Activated CD8-positive, alpha-beta memory T cell treated with anti-CD3 and anti-CD28 coated beads, Interleukin-2, amount 10 ng/mL, durations not matched to agents 7 days and 5 days (primary cell): ENCODE measurements at regions not wholly inside any gene's neighbourhood (a gene's known extent, or its start where the extent isn't known, plus 50 kb on each side); places are given as distances from the start of the nearest gene placed in this dataset.

ENCODE experiments used
- ATAC-seq: fragments of 150-1000 bp; cut with Tn5 transposase; one replicate; pipeline ENCODE4 v1.10.0; 2021; ENCODE audit warnings: moderate library complexity
- CTCF ChIA-PET: fragments of 350-600 bp; sonication (Branson Sonifier 250); formaldehyde crosslinking; loops from one replicate; lab custom pipeline; 2021; ENCODE audit warnings: antibody characterized with exemption; lab: Charles Lee
- DNase-seq: peaks from one replicate; pipeline ENCODE4 v3.0.0-alpha.2; 2020
- H3K27ac Mint-ChIP-seq: one replicate; pipeline ENCODE4 v1.8.0; 2021; ENCODE audit warnings: mild to moderate bottlenecking, mixed read lengths
- H3K27me3 Mint-ChIP-seq: one replicate; pipeline ENCODE4 v1.8.0; 2021; ENCODE audit warnings: mixed read lengths
- H3K36me3 Mint-ChIP-seq: one replicate; pipeline ENCODE4 v1.8.0; 2021; ENCODE audit warnings: mild to moderate bottlenecking, mixed read lengths
- H3K4me1 Mint-ChIP-seq: one replicate; pipeline ENCODE4 v1.8.0; 2021; ENCODE audit warnings: mixed read lengths
- H3K4me3 Mint-ChIP-seq: one replicate; pipeline ENCODE4 v1.8.0; 2021; ENCODE audit warnings: mild to moderate bottlenecking, moderate library complexity, mixed read lengths
- H3K9me3 Mint-ChIP-seq: one replicate; pipeline ENCODE4 v1.8.0; 2022; ENCODE audit warnings: low read depth, mixed read lengths

- no peaks in the 10 kb centered on the region for H3K27me3 Mint-ChIP-seq
- CTCF ChIA-PET = no interaction called here
- H3K4me1 Mint-ChIP-seq = no peaks in the 10 kb centered on the region
- H3K4me3 Mint-ChIP-seq = no peak overlapping the region
- no peaks in the 10 kb centered on the region for H3K36me3 Mint-ChIP-seq
- ATAC-seq = no peak
- DNase-seq = no peak
- H3K9me3 Mint-ChIP-seq = peaks cover 2% of the 10 kb centered on the region
- H3K27ac Mint-ChIP-seq = no peak overlapping the region
Observed at GRCh38 chr5:6218517-6218916, 159.8 kb downstream of the MED10 start.

- CTCF ChIA-PET = no interaction called here
- no peak overlapping the region for H3K27ac Mint-ChIP-seq
Observed at GRCh38 chr5:6218116-6218515, 160.2 kb downstream of the MED10 start.

GRCh38 chr5:6216471-6217075 is 161.8 kb downstream of the MED10 start:
- H3K36me3 Mint-ChIP-seq = no peaks in the 10 kb centered on the region
- no peak overlapping the region for H3K4me3 Mint-ChIP-seq
- ATAC-seq (no peak), DNase-seq (no peak)
- H3K4me1 Mint-ChIP-seq = no peaks in the 10 kb centered on the region
- H3K9me3 Mint-ChIP-seq = no peaks in the 10 kb centered on the region
- H3K27me3 Mint-ChIP-seq = no peaks in the 10 kb centered on the region
- no peak overlapping the region for H3K27ac Mint-ChIP-seq
- CTCF ChIA-PET = no interaction called here

More at GRCh38 chr5:6218116-6218515, 160.2 kb downstream of the MED10 start:
- Mint-ChIP-seq H3K9me3 (no peaks in the 10 kb centered on the region), H3K27me3 (no peaks in the 10 kb centered on the region), H3K4me1 (no peaks in the 10 kb centered on the region), H3K4me3 (no peak overlapping the region), H3K36me3 (no peaks in the 10 kb centered on the region)
- ATAC-seq (no peak), DNase-seq (no peak)

- Mint-ChIP-seq H3K27ac (no peak overlapping the region), H3K4me3 (no peak overlapping the region), H3K36me3 (no peaks in the 10 kb centered on the region), H3K4me1 (no peaks in the 10 kb centered on the region), H3K9me3 (no peaks in the 10 kb centered on the region), H3K27me3 (no peaks in the 10 kb centered on the region)
- no peak for ATAC-seq
- DNase-seq = no peak
- CTCF ChIA-PET = no interaction called here
Observed at GRCh38 chr5:6215891-6216290, 162.5 kb downstream of the MED10 start.

GRCh38 chr5:6212244-6212643 is 166.1 kb downstream of the MED10 start:
- Mint-ChIP-seq H3K9me3 (no peaks in the 10 kb centered on the region), H3K4me1 (no peaks in the 10 kb centered on the region), H3K4me3 (no peak overlapping the region), H3K27me3 (no peaks in the 10 kb centered on the region), H3K27ac (no peak overlapping the region), H3K36me3 (no peaks in the 10 kb centered on the region)
- DNase-seq = no peak
- ATAC-seq = no peak
- CTCF ChIA-PET = no interaction called here

- Mint-ChIP-seq H3K9me3 (no peaks in the 10 kb centered on the region), H3K4me1 (no peaks in the 10 kb centered on the region), H3K36me3 (no peaks in the 10 kb centered on the region), H3K4me3 (no peak overlapping the region), H3K27ac (no peak overlapping the region), H3K27me3 (no peaks in the 10 kb centered on the region)
- no peak for ATAC-seq
- CTCF ChIA-PET = no interaction called here
- no peak for DNase-seq
Observed at GRCh38 chr5:6206501-6206900, 171.8 kb downstream of the MED10 start.

GRCh38 chr5:6202968-6203365 is 175.4 kb downstream of the MED10 start:
- Mint-ChIP-seq H3K27ac (no peak overlapping the region), H3K27me3 (no peaks in the 10 kb centered on the region), H3K4me1 (no peaks in the 10 kb centered on the region), H3K9me3 (no peaks in the 10 kb centered on the region), H3K4me3 (no peak overlapping the region), H3K36me3 (no peaks in the 10 kb centered on the region)
- CTCF ChIA-PET = no interaction called here
- ATAC-seq (no peak), DNase-seq (no peak)

GRCh38 chr5:6202149-6202967 is 176.0 kb downstream of the MED10 start:
- no peak overlapping the region for H3K4me3 Mint-ChIP-seq
- no peak overlapping the region for H3K27ac Mint-ChIP-seq
- no peaks in the 10 kb centered on the region for H3K27me3 Mint-ChIP-seq
- DNase-seq (no peak), ATAC-seq (no peak)
- H3K36me3 Mint-ChIP-seq = no peaks in the 10 kb centered on the region
- H3K4me1 Mint-ChIP-seq = no peaks in the 10 kb centered on the region
- no peaks in the 10 kb centered on the region for H3K9me3 Mint-ChIP-seq
- CTCF ChIA-PET = no interaction called here

GRCh38 chr5:6201631-6202030 is 176.7 kb downstream of the MED10 start:
- CTCF ChIA-PET = no interaction called here
- ATAC-seq = no peak
- H3K27ac Mint-ChIP-seq = no peak overlapping the region
- H3K27me3 Mint-ChIP-seq = no peaks in the 10 kb centered on the region
- no peaks in the 10 kb centered on the region for H3K4me1 Mint-ChIP-seq
- no peaks in the 10 kb centered on the region for H3K9me3 Mint-ChIP-seq
- DNase-seq = no peak
- no peak overlapping the region for H3K4me3 Mint-ChIP-seq
- no peaks in the 10 kb centered on the region for H3K36me3 Mint-ChIP-seq

GRCh38 chr5:6198531-6198930 is 179.8 kb downstream of the MED10 start:
- H3K4me1 Mint-ChIP-seq = no peaks in the 10 kb centered on the region
- H3K9me3 Mint-ChIP-seq = no peaks in the 10 kb centered on the region
- no peaks in the 10 kb centered on the region for H3K27me3 Mint-ChIP-seq
- H3K27ac Mint-ChIP-seq = no peak overlapping the region
- CTCF ChIA-PET = no interaction called here
- H3K36me3 Mint-ChIP-seq = no peaks in the 10 kb centered on the region
- DNase-seq (no peak), ATAC-seq (no peak)
- H3K4me3 Mint-ChIP-seq = no peak overlapping the region

- ATAC-seq (no peak), DNase-seq (no peak)
- Mint-ChIP-seq H3K4me1 (no peaks in the 10 kb centered on the region), H3K9me3 (no peaks in the 10 kb centered on the region), H3K27me3 (peaks cover 3% of the 10 kb centered on the region), H3K4me3 (no peak overlapping the region), H3K36me3 (no peaks in the 10 kb centered on the region), H3K27ac (no peak overlapping the region)
- CTCF ChIA-PET = no interaction called here
Observed at GRCh38 chr5:6197427-6197826, 180.9 kb downstream of the MED10 start.

- Mint-ChIP-seq H3K27me3 (peaks cover 3% of the 10 kb centered on the region), H3K4me3 (no peak overlapping the region), H3K27ac (no peak overlapping the region), H3K4me1 (no peaks in the 10 kb centered on the region), H3K9me3 (no peaks in the 10 kb centered on the region), H3K36me3 (no peaks in the 10 kb centered on the region)
- ATAC-seq (no peak), DNase-seq (no peak)
- CTCF ChIA-PET = no interaction called here
Observed at GRCh38 chr5:6195711-6196358, 182.5 kb downstream of the MED10 start.

GRCh38 chr5:6194906-6195612 is 183.3 kb downstream of the MED10 start:
- no peak for ATAC-seq
- CTCF ChIA-PET = no interaction called here
- Mint-ChIP-seq H3K4me1 (no peaks in the 10 kb centered on the region), H3K27me3 (peaks cover 3% of the 10 kb centered on the region), H3K36me3 (no peaks in the 10 kb centered on the region), H3K9me3 (no peaks in the 10 kb centered on the region), H3K4me3 (no peak overlapping the region), H3K27ac (no peak overlapping the region)
- no peak for DNase-seq
